ENCODE measurements at regions not wholly inside any gene's neighbourhood (a gene's known extent, or its start where the extent isn't known, plus 50 kb on each side); places are given as distances from the start of the nearest gene placed in this dataset.

DNA sequence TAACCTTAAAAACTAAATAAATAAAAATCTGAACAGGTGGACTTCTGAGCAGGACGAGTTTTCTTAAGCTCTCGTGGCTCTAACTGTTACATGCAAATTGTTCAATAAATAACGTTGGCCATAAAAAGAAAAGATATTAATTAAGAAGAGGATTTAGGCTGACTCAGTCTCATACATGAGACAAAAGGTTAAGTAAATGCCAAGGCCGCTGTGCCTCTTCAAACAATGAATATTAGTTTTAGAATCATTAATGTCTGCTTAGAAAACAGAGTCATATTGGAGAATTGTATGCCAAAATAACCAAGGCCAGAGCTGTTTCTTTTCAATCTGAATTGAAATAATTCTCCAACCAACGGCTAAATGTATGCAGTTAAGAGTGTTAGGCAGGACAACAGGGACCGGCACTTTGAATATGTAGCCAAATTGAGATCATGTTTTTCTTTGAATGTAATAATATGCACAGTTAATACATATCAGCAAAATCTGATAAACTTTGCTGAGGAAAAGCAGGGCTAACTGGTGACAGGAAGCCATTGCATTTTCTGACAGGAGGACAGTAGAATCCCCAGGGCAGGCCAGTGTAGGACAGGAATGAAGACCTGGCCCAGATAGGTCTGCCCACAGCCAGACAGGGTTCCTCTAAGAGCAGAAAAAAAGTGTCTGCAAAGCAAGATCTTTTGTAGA, 1041.4 kb upstream of the FANCL start:
- Histone ChIP-seq H3K9me3 (no peaks in the 10 kb centered on the region), H3K27ac (no peak overlapping the region), H3K36me3 (ENCODE audit: insufficient read depth in 1 of 2, low read depth in 1 of 2) (no peaks in the 10 kb centered on the region), H3K4me3 (no peak overlapping the region), H3K4me1 (no peaks in the 10 kb centered on the region), H3K27me3 (ENCODE audit: insufficient read depth in 3 of 3, low read length in 2 of 3) (peaks cover 0 to 4% (median 0%) of the 10 kb centered on the region in 3 donors)
- TF ChIP-seq, protein P1, sequence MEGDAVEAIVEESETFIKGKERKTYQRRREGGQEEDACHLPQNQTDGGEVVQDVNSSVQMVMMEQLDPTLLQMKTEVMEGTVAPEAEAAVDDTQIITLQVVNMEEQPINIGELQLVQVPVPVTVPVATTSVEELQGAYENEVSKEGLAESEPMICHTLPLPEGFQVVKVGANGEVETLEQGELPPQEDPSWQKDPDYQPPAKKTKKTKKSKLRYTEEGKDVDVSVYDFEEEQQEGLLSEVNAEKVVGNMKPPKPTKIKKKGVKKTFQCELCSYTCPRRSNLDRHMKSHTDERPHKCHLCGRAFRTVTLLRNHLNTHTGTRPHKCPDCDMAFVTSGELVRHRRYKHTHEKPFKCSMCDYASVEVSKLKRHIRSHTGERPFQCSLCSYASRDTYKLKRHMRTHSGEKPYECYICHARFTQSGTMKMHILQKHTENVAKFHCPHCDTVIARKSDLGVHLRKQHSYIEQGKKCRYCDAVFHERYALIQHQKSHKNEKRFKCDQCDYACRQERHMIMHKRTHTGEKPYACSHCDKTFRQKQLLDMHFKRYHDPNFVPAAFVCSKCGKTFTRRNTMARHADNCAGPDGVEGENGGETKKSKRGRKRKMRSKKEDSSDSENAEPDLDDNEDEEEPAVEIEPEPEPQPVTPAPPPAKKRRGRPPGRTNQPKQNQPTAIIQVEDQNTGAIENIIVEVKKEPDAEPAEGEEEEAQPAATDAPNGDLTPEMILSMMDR (IDR thresholded peaks at IDR 0.05) = no peak
- DNase-seq (no peak), ATAC-seq (no peak)
- intact Hi-C loops (cut with DNase I) = no loop called here
- 67 to 68% (median 67%) methylated on average over 6 of the region's 6 CpGs for WGBS, 3 donors

DNA sequence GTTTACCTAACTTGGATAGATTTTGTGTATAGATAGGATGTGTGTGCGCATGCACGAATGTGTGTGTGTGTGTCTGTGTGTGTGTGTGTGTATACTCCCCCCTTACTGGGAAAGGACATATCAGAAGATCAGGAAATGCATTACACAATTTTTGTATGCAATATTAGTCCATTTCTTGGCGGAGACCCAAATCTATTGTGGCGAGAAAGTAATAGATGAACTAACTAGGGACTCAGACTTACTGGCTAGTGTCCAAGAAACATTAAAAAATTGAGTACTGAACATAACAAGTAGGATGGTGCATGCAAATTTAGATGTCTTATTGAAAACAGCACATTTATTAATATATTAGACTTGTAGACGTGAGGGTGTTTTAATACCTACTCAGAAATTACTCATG, 1036.5 kb upstream of the FANCL start:
- Histone ChIP-seq H3K4me3 (no peak overlapping the region), H3K4me1 (no peaks in the 10 kb centered on the region), H3K9me3 (no peaks in the 10 kb centered on the region), H3K27me3 (ENCODE audit: insufficient read depth in 3 of 3, low read length in 2 of 3) (no peaks in the 10 kb centered on the region), H3K27ac (no peak overlapping the region), H3K36me3 (ENCODE audit: insufficient read depth in 1 of 2, low read depth in 1 of 2) (no peaks in the 10 kb centered on the region)
- 57 to 63% (median 61%) methylated on average over 5 of the region's 5 CpGs for WGBS, 3 donors
- DNase-seq = no peak
- intact Hi-C loops (cut with DNase I) = no loop called here
- ATAC-seq = no peak
- TF ChIP-seq, protein P1 (IDR thresholded peaks at IDR 0.05) = no peak

DNA sequence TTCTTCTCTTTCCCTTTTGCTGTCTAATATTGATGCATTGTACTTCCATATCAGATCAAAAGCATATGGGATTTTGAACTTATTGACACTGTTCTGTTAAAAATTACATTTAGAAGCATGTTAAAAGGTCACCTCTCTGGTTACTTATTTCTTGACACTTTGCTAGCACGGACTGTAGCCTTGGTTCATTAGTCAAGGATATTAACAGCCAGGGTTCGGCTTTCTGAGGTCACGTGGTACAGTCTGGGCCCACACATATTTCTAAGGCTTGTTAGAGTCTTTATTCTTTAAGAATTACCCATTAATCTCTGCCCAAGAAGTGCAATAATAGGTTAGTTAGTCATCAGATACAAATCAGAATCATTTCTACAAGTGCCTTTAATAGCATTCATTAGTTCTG, 1035.8 kb upstream of the FANCL start:
- intact Hi-C loops (cut with DNase I) = no loop called here

DNA sequence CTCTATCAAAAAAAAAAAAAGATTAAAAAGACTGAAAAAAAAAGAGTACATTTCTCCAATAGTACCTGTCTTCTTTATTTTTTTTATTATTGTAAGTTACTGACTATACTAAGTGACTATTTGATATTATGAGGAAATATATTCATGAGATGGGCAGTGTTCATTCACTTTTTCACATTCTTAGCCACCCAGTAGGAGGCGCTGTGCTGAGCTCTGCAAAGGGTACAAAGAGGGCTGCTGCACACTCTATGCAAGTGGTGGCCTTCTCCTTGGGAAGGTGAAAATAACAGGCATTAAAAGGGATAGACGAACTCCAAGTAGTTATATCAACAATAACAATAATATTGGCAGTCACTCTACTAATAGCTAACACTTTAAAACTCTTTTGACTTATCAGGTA, 1034.9 kb upstream of the FANCL start:
- Histone ChIP-seq H3K27me3 (ENCODE audit: insufficient read depth in 3 of 3, low read length in 2 of 3) (no peaks in the 10 kb centered on the region), H3K4me1 (no peaks in the 10 kb centered on the region), H3K4me3 (no peak overlapping the region), H3K9me3 (no peaks in the 10 kb centered on the region), H3K27ac (no peak overlapping the region), H3K36me3 (ENCODE audit: insufficient read depth in 1 of 2, low read depth in 1 of 2) (no peaks in the 10 kb centered on the region)
- no peak for DNase-seq
- TF ChIP-seq, protein P1 (IDR thresholded peaks at IDR 0.05) = no peak
- ATAC-seq = no peak
- intact Hi-C loops (cut with DNase I) = no loop called here
- WGBS, 3 donors = 39 to 54% (median 50%) methylated on average over 2 of the region's 2 CpGs

More for the DNA sequence above, 1035.8 kb upstream of the FANCL start:
- no peak overlapping the region for H3K4me3 ChIP-seq
- no peaks in the 10 kb centered on the region for H3K4me1 ChIP-seq
- no peak for ATAC-seq
- H3K27me3 ChIP-seq (ENCODE audit: insufficient read depth in 3 of 3, low read length in 2 of 3) = no peaks in the 10 kb centered on the region
- H3K36me3 ChIP-seq (ENCODE audit: insufficient read depth in 1 of 2, low read depth in 1 of 2) = no peaks in the 10 kb centered on the region
- whole genome bisulfite sequencing, 3 donors = 23 to 25% (median 24%) methylated on average over 3 of the region's 3 CpGs
- H3K27ac ChIP-seq = no peak overlapping the region
- H3K9me3 ChIP-seq = no peaks in the 10 kb centered on the region
- TF ChIP-seq, protein P1 (IDR thresholded peaks at IDR 0.05) = no peak
- DNase-seq = no peak

DNA sequence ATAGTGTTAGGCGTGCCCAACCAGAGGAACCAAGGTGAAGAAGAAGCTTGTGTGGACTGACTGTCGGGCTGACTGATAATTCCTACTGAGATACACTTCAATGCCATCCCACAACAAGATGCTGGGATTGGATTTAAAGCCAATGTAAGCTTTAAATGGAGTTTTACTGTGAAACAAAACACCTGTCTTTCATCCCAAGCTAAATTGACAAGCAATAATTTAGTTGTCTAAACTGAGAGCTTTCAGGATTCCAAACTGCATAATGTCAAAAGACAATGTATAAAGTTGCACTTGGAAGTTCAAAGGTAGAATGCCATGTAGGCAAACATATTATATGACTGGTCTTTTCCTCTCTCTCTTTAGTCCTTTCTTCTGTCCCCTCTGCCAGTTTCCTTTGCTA, 1025.3 kb upstream of the FANCL start:
- H3K27ac ChIP-seq = no peak overlapping the region
- TF ChIP-seq, protein P1 (IDR thresholded peaks at IDR 0.05) = no peak
- peaks cover 0 to 3% (median 0%) of the 10 kb centered on the region in 3 donors for H3K27me3 ChIP-seq (ENCODE audit: insufficient read depth in 3 of 3, low read length in 2 of 3)
- no peaks in the 10 kb centered on the region for H3K4me1 ChIP-seq
- H3K36me3 ChIP-seq (ENCODE audit: insufficient read depth in 1 of 2, low read depth in 1 of 2) = no peaks in the 10 kb centered on the region
- intact Hi-C loops (cut with DNase I) = no loop called here
- DNase-seq (no peak), ATAC-seq (no peak)
- H3K4me3 ChIP-seq = no peak overlapping the region
- H3K9me3 ChIP-seq = no peaks in the 10 kb centered on the region
- 76 to 83% (median 77%) methylated on average over 2 of the region's 2 CpGs for WGBS, 3 donors
